HG02852 (cell line): ENCODE measurements at regions not wholly inside any gene's neighbourhood (a gene's known extent, or its start where the extent isn't known, plus 50 kb on each side); places are given as distances from the start of the nearest gene placed in this dataset.

ENCODE experiments used
- ATAC-seq: cut with Tn5 transposase; IDR thresholded peaks from one replicate; pipeline ENCODE4 v1.9.1; 2021; ENCODE audit warnings: mild to moderate bottlenecking, moderate library complexity; ENCODE audit not compliant: unreplicated experiment

- ATAC-seq: no peak
Measured at GRCh38 chr3:117631781-117632180, 922.2 kb downstream of the TUSC7 start.

GRCh38 chr3:117632191-117632590, 922.6 kb downstream of the TUSC7 start:
- no peak for ATAC-seq

- no peak for ATAC-seq
Measured at GRCh38 chr3:117633207-117633606, 923.6 kb downstream of the TUSC7 start.

GRCh38 chr3:117637666-117638065, 928.1 kb downstream of the TUSC7 start:
- no peak for ATAC-seq

GRCh38 chr3:117644203-117644602, 934.6 kb downstream of the TUSC7 start:
- ATAC-seq: no peak

- ATAC-seq: no peak
Measured at GRCh38 chr3:117645561-117646242, 936.1 kb downstream of the TUSC7 start.

- no peak for ATAC-seq
Measured at GRCh38 chr3:117647435-117647834, 937.9 kb downstream of the TUSC7 start.

- ATAC-seq: no peak
Measured at GRCh38 chr3:117651246-117651645, 941.7 kb downstream of the TUSC7 start.

GRCh38 chr3:117656391-117656790, 946.8 kb downstream of the TUSC7 start:
- no peak for ATAC-seq

GRCh38 chr3:117657278-117657677, 947.7 kb downstream of the TUSC7 start:
- ATAC-seq: no peak

GRCh38 chr3:117660941-117661817, 951.6 kb downstream of the TUSC7 start:
- ATAC-seq: no peak

- no peak for ATAC-seq
Measured at GRCh38 chr3:117661818-117662095, 952.2 kb downstream of the TUSC7 start.

GRCh38 chr3:117665296-117665695, 955.7 kb downstream of the TUSC7 start:
- no peak for ATAC-seq

GRCh38 chr3:117666325-117666724, 956.7 kb downstream of the TUSC7 start:
- no peak for ATAC-seq

- ATAC-seq: no peak
Measured at GRCh38 chr3:117666812-117667211, 957.2 kb downstream of the TUSC7 start.

- no peak for ATAC-seq
Measured at GRCh38 chr3:117669774-117670173, 960.2 kb downstream of the TUSC7 start.

GRCh38 chr3:117671722-117672318, 962.2 kb downstream of the TUSC7 start:
- ATAC-seq: no peak

- ATAC-seq: no peak
Measured at GRCh38 chr3:117674321-117674720, 964.7 kb downstream of the TUSC7 start.

GRCh38 chr3:117681619-117682018, 972.0 kb downstream of the TUSC7 start:
- ATAC-seq: no peak

GRCh38 chr3:117687096-117687495, 977.5 kb downstream of the TUSC7 start:
- no peak for ATAC-seq

- no peak for ATAC-seq
Measured at GRCh38 chr3:117688583-117688982, 979.0 kb downstream of the TUSC7 start.

- no peak for ATAC-seq
Measured at GRCh38 chr3:117691526-117691925, 981.9 kb downstream of the TUSC7 start.
